Right atrium auricular region (tissue), 2 donors: ENCODE measurements at regions not wholly inside any gene's neighbourhood (a gene's known extent, or its start where the extent isn't known, plus 50 kb on each side); places are given as distances from the start of the nearest gene placed in this dataset.

Experiments used
- DNase-seq: peaks from one replicate; pipeline ENCODE4 v3.0.0-alpha.2; 2019; ENCODE audit warnings: low spot score
- H3K27ac ChIP-seq, 2 donors: fragments of 200-600 bp; sonication (generic); 1 replicate in 1 of 2; 2 replicates in 1 of 2; pipeline ENCODE4 v1.5.1; 2016 to 2019
- H3K27me3 ChIP-seq, 2 donors: fragments of 200-600 bp; sonication (generic); one replicate each; pipeline versions ENCODE4 v1.5.1 to v1.6.0; 2017 to 2019
- H3K36me3 ChIP-seq: fragments of 200-600 bp; sonication (generic); one replicate; pipeline ENCODE4 v1.5.1; 2016
- H3K4me1 ChIP-seq, 2 donors: fragments of 200-600 bp; sonication (generic); one replicate each; pipeline versions ENCODE4 v1.5.1 to v1.6.0; 2017 to 2019
- H3K4me3 ChIP-seq, 2 donors: fragments of 200-600 bp; sonication (generic); 1 replicate in 1 of 2; 2 replicates in 1 of 2; pipeline ENCODE4 v1.5.1; 2017 to 2019; ENCODE audit warnings: mild to moderate bottlenecking in 1 of 2, moderate library complexity in 1 of 2
- H3K9me3 ChIP-seq, 2 donors: fragments of 200-600 bp; sonication (generic); one replicate each; pipeline ENCODE4 v1.5.1; 2019
- TF ChIP-seq, protein P1 (sequence below), 2 donors: fragments of 200-600 bp; sonication (generic); IDR thresholded peaks; one replicate each; pipeline ENCODE4 v1.5.1; 2019; ENCODE audit warnings: antibody characterized with exemption in 2 of 2

DNA sequence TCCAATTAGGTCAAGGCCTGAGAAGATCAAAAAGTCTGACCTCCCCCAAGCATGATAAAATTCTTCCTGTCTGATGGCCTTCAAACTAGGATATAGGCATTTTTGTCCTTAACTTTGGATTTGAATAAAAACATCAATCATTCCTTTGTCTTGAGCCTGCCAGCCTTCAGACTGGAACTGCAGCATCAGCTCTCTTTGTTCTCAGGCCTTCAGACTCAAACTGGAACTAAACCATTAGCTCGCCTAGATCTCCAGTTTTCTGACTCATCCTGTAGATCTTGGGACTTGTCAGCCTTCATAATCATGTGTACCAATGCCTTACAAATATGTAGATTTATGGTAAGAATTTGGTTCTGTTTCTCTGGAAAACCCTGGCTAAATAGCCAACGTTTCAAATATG lies 721.7 kb downstream of the GALC start:
- Histone ChIP-seq H3K4me3 (no peak overlapping the region), H3K9me3 (no peaks in the 10 kb centered on the region), H3K27ac (no peak overlapping the region), H3K36me3 (no peaks in the 10 kb centered on the region), H3K27me3 (no peaks in the 10 kb centered on the region), H3K4me1 (no peaks in the 10 kb centered on the region)
- no peak for DNase-seq
- TF ChIP-seq, protein P1, sequence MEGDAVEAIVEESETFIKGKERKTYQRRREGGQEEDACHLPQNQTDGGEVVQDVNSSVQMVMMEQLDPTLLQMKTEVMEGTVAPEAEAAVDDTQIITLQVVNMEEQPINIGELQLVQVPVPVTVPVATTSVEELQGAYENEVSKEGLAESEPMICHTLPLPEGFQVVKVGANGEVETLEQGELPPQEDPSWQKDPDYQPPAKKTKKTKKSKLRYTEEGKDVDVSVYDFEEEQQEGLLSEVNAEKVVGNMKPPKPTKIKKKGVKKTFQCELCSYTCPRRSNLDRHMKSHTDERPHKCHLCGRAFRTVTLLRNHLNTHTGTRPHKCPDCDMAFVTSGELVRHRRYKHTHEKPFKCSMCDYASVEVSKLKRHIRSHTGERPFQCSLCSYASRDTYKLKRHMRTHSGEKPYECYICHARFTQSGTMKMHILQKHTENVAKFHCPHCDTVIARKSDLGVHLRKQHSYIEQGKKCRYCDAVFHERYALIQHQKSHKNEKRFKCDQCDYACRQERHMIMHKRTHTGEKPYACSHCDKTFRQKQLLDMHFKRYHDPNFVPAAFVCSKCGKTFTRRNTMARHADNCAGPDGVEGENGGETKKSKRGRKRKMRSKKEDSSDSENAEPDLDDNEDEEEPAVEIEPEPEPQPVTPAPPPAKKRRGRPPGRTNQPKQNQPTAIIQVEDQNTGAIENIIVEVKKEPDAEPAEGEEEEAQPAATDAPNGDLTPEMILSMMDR (IDR thresholded peaks at IDR 0.05), result no peak

DNA sequence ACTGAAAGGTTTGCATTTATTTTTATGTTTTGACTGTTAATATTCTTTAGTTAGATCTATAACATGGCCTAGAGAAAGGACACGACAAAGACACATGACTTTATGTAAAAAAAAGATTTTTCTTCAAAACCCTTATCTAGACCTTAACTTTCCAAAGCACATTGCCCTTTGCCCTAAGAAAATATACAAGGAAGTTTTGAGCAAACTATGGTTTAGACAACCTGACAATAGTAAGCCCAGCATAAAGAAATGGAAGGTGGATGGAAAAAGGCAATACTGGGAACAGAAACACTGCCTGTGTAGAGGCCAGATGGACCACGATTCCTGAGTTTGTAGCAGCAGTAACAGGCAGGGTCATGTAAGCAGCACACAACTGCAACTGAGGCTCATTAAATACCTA lies 724.0 kb downstream of the GALC start:
- TF ChIP-seq, protein P1 (IDR thresholded peaks at IDR 0.05), result no peak
- Histone ChIP-seq H3K36me3 (no peaks in the 10 kb centered on the region), H3K27me3 (no peaks in the 10 kb centered on the region), H3K27ac (no peak overlapping the region), H3K4me3 (no peak overlapping the region), H3K4me1 (no peaks in the 10 kb centered on the region), H3K9me3 (no peaks in the 10 kb centered on the region)
- no peak for DNase-seq

GRCh38 chr14:87264796-87265195 lies 728.2 kb downstream of the GALC start:
- Histone ChIP-seq H3K4me1 (no peaks in the 10 kb centered on the region), H3K4me3 (no peak overlapping the region), H3K9me3 (no peaks in the 10 kb centered on the region), H3K27me3 (no peaks in the 10 kb centered on the region), H3K36me3 (no peaks in the 10 kb centered on the region), H3K27ac (no peak overlapping the region)
- no peak for DNase-seq
- TF ChIP-seq, protein P1 (IDR thresholded peaks at IDR 0.05), result no peak

DNA sequence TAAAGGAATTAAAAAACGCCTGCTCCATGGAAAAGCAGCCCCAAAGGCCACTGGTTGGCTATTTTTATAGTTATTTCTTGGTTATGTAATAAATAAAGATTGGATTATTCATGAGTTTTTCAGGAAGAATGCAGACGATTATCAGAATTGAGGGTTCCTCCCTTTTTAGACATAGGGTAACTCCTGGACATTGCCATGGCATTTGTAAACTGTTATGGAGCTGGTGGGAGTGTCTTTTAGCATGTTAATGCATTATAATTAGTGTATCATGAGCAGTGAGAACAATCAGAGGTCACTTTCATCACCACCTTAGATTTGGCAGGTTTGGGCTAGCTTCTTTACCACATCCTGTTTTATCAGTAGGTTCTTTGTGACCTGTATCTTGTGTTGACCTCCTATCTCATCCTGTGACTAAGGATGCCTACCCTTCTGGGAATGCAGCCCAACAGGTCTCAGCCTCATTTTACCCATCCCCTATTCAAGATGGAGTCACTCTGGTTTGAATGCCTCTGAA lies 728.7 kb downstream of the GALC start:
- no peaks in the 10 kb centered on the region for H3K27me3 ChIP-seq
- H3K4me1 ChIP-seq, result no peaks in the 10 kb centered on the region
- TF ChIP-seq, protein P1 (IDR thresholded peaks at IDR 0.05), result no peak
- H3K36me3 ChIP-seq, result no peaks in the 10 kb centered on the region
- H3K4me3 ChIP-seq, result no peak overlapping the region
- no peaks in the 10 kb centered on the region for H3K9me3 ChIP-seq
- H3K27ac ChIP-seq, result no peak overlapping the region
- no peak for DNase-seq

DNA sequence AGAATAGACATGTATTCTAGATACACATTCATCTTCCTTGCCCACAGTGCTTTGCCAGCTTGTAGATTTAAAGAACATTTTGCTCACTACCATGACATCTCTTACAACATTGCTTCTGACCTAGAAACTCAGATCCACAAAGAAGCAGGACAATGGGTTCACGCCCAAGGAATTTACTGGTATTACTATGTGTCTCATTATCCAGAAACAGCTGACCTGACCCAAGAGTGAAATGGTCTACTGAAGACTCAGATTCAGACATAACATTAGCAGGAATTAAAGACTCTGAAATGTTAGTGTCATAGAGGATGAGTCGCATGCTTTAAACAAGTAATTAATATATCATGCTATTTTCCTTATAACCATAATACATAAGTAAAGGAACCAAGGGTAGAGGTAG lies 731.4 kb downstream of the GALC start:
- Histone ChIP-seq H3K27me3 (no peaks in the 10 kb centered on the region), H3K9me3 (no peaks in the 10 kb centered on the region), H3K27ac (no peak overlapping the region), H3K4me3 (no peak overlapping the region), H3K36me3 (no peaks in the 10 kb centered on the region), H3K4me1 (no peaks in the 10 kb centered on the region)
- no peak for DNase-seq
- TF ChIP-seq, protein P1 (IDR thresholded peaks at IDR 0.05), result no peak

DNA sequence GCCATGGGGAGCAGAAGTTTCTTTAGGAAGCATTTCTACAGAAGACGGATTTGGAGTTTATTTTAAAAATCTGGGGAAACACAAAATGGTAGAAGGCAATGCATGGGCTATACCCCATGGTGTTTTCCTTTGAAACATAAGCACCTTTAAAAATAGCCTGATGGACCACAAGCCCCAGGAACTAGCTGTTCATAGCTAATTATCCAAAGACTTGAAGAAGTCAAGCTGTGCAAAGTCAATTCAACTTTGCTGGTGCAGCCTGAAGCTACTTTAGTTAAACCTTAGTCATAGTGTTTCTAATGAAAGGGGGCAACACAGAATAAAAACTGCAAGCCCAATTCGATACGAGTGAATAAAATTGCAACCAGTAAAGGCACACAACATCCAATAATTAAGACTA lies 732.5 kb downstream of the GALC start:
- H3K4me1 ChIP-seq, result no peaks in the 10 kb centered on the region
- no peaks in the 10 kb centered on the region for H3K27me3 ChIP-seq
- TF ChIP-seq, protein P1 (IDR thresholded peaks at IDR 0.05), result no peak
- no peaks in the 10 kb centered on the region for H3K36me3 ChIP-seq
- no peak overlapping the region for H3K27ac ChIP-seq
- no peaks in the 10 kb centered on the region for H3K9me3 ChIP-seq
- no peak for DNase-seq
- H3K4me3 ChIP-seq, result no peak overlapping the region
